ENCODE measurements at regions not wholly inside any gene's neighbourhood (a gene's known extent, or its start where the extent isn't known, plus 50 kb on each side); places are given as distances from the start of the nearest gene placed in this dataset.

GRCh38 chr7:69335331-69335730, 262.9 kb upstream of the AUTS2 start:
- ATAC-seq, result no peak
- TF ChIP-seq POLR2A (IDR thresholded peaks at IDR 0.05) (no peak), CTCF (IDR thresholded peaks at IDR 0.05) (no peak)
- Histone ChIP-seq H3K27ac (no peak overlapping the region), H3K36me3 (no peaks in the 10 kb centered on the region), H3K4me1 (no peaks in the 10 kb centered on the region), H3K27me3 (peaks cover 0 to 9% (median 0%) of the 10 kb centered on the region in 9 donors), H3K4me3 (no peak overlapping the region), H3K9me3 (no peaks in the 10 kb centered on the region)
- WGBS, 4 donors, result 92 to 98% (median 97%) methylated on average over 8 of the region's 8 CpGs
- intact Hi-C loops (cut with DNase I), result no loop called here
- DNase-seq, result no peak

GRCh38 chr7:69336976-69337375, 261.3 kb upstream of the AUTS2 start:
- Histone ChIP-seq H3K27ac (no peak overlapping the region), H3K4me1 (no peaks in the 10 kb centered on the region), H3K9me3 (no peaks in the 10 kb centered on the region), H3K4me3 (no peak overlapping the region), H3K36me3 (no peaks in the 10 kb centered on the region), H3K27me3 (peaks cover 0 to 9% (median 0%) of the 10 kb centered on the region in 9 donors)
- no peak for ATAC-seq
- no peak for DNase-seq
- no peak for TF ChIP-seq CTCF (IDR thresholded peaks at IDR 0.05)
- no peak for TF ChIP-seq POLR2A (IDR thresholded peaks at IDR 0.05)
- WGBS, 4 donors, result 79 to 87% (median 82%) methylated on average over 3 of the region's 3 CpGs
- intact Hi-C loops (cut with DNase I), result no loop called here

- Histone ChIP-seq H3K36me3 (no peaks in the 10 kb centered on the region), H3K9me3 (peaks cover 0 to under 1% (median 0%) of the 10 kb centered on the region in 12 donors), H3K4me3 (no peak overlapping the region), H3K4me1 (no peaks in the 10 kb centered on the region), H3K27ac (no peak overlapping the region), H3K27me3 (peaks cover 0 to 9% (median 0%) of the 10 kb centered on the region in 9 donors)
- TF ChIP-seq CTCF (IDR thresholded peaks at IDR 0.05) (no peak), POLR2A (IDR thresholded peaks at IDR 0.05) (no peak)
- 48 to 60% (median 54%) methylated on average over 8 of the region's 8 CpGs for WGBS, 4 donors
- ATAC-seq (no peak), DNase-seq (no peak)
- intact Hi-C loops (cut with DNase I), result no loop called here
Measured at GRCh38 chr7:69338144-69338543, 260.1 kb upstream of the AUTS2 start.

- Histone ChIP-seq H3K4me3 (no peak overlapping the region), H3K27me3 (peaks cover 0 to 9% (median 0%) of the 10 kb centered on the region in 9 donors), H3K27ac (no peak overlapping the region), H3K36me3 (no peaks in the 10 kb centered on the region), H3K9me3 (peaks cover 0 to 9% (median 0%) of the 10 kb centered on the region in 12 donors), H3K4me1 (no peaks in the 10 kb centered on the region)
- 85 to 100% (median 89%) methylated on average over 1 of the region's 1 CpG for WGBS, 4 donors
- TF ChIP-seq POLR2A (IDR thresholded peaks at IDR 0.05), result no peak
- TF ChIP-seq CTCF (IDR thresholded peaks at IDR 0.05), result no peak
- intact Hi-C loops (cut with DNase I), result no loop called here
- DNase-seq (no peak), ATAC-seq (no peak)
Measured at GRCh38 chr7:69341288-69341687, 257.0 kb upstream of the AUTS2 start.
